KOPT-K1 (cell line): ENCODE measurements at regions not wholly inside any gene's neighbourhood (a gene's known extent, or its start where the extent isn't known, plus 50 kb on each side); places are given as distances from the start of the nearest gene placed in this dataset.
"Not testable (repeated sequence)": the region's sequence is repeated elsewhere in the genome, so short reads cannot be mapped to it uniquely, and the experiment has no call there.

Experiments
- H3K27ac ChIP-seq: fragments of 200-600 bp; sonication (generic); 2 replicates; pipeline ENCODE4 v1.5.1; 2016; ENCODE audit warnings: antibody characterized with exemption, mild to moderate bottlenecking, low read depth, low read length; ENCODE audit not compliant: poor library complexity, severe bottlenecking
- H3K36me3 ChIP-seq: fragments of 200-600 bp; sonication (generic); 2 replicates; pipeline ENCODE4 v1.5.1; 2017; ENCODE audit warnings: antibody characterized with exemption, mild to moderate bottlenecking, low read length, moderate library complexity; ENCODE audit not compliant: insufficient read depth
- H3K9me3 ChIP-seq: fragments of 200-600 bp; sonication (generic); 2 replicates; pipeline ENCODE4 v1.5.1; 2017; ENCODE audit warnings: antibody characterized with exemption, low read length, mild to moderate bottlenecking; ENCODE audit not compliant: insufficient read depth, poor library complexity, severe bottlenecking

DNA sequence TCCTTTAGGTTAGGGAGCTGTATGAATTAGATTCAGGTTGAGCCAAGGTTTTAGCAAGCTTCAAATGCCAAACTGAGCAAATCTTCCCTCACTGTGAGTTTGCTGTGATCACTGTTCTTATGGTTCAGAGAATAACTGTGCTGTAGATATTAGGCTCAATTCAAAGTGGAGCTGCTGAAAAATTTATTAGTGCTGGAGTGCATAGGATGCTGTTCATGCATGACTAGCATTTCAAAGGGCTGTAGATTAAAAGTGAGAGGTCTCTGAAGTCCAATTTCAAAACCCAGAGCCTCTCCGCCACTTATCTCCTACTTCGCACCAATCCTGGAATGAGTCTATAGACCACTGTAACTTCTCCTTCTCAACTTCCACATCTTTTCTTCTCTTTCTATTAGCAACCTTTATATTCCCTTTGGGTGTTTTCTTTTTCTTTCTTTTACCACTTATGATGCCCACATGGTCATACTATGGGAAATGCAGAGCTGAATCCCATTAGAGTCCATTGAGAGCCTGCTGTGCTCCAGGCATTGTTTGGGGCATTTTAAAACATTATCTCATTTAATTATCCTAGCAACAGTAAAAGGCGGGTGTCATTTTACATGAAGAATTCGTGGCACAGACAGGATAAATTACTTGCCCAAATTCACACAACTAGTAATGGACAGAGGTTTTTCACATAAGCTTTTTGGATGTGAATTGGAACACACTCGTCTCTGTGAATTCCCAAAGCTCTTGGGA lies 77.5 kb upstream of the EEA1 start:
- no peaks in the 10 kb centered on the region for H3K9me3 ChIP-seq
- H3K27ac ChIP-seq: no peak overlapping the region

GRCh38 chr12:93007544-93007943 lies 78.4 kb upstream of the EEA1 start:
- no peak overlapping the region for H3K27ac ChIP-seq
- H3K36me3 ChIP-seq: no peaks in the 10 kb centered on the region
- no peaks in the 10 kb centered on the region for H3K9me3 ChIP-seq

More for the DNA sequence above, 77.5 kb upstream of the EEA1 start:
- H3K36me3 ChIP-seq: no peaks in the 10 kb centered on the region

DNA sequence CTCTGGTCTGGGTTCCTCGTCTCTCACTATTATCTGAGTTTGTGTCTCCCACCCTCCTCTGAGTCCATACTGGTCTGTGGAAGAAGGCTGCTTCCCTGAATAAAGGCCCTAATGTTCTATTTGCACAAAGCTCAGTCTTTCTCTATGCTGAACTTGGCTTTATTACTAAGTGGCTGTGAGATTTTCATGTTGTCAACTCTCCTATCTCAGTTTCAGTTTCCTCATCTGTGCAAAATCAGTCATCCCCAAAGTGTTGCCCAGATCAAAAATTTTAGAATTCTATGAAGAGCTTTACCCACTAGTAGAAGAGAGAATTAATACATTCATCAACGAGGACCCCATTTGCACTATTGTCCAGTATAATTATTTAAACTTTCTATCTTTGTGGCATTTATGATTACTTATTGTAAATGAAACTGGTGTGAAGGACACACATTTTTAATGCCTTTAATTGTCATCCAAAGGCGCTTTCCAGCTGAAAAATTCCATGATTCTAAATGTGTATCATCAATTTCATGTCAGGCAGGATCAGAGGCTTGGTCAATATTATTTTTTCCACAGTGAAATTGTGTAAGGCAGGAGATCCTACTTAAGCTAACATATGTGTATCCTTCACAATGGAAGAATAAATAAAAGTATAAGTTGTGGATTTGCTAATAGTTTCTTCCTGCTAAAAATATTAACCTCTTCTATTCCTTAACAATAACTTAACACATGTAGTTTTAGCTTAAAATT lies 79.1 kb upstream of the EEA1 start:
- H3K27ac ChIP-seq: no peak overlapping the region
- H3K36me3 ChIP-seq: no peaks in the 10 kb centered on the region
- H3K9me3 ChIP-seq: no peaks in the 10 kb centered on the region

- not testable (repeated sequence) for H3K9me3 ChIP-seq, H3K27ac ChIP-seq
These were observed 79.8 kb upstream of the EEA1 start for GRCh38 chr12:93008880-93009279.

GRCh38 chr12:93009533-93009932 lies 80.4 kb upstream of the EEA1 start:
- no peak overlapping the region for H3K27ac ChIP-seq
- no peaks in the 10 kb centered on the region for H3K36me3 ChIP-seq
- H3K9me3 ChIP-seq: no peaks in the 10 kb centered on the region

More at GRCh38 chr12:93008880-93009279, 79.8 kb upstream of the EEA1 start:
- not testable (repeated sequence) for H3K36me3 ChIP-seq

GRCh38 chr12:93010461-93010860 lies 81.4 kb upstream of the EEA1 start:
- Histone ChIP-seq H3K27ac (no peak overlapping the region), H3K36me3 (no peaks in the 10 kb centered on the region), H3K9me3 (no peaks in the 10 kb centered on the region)

DNA sequence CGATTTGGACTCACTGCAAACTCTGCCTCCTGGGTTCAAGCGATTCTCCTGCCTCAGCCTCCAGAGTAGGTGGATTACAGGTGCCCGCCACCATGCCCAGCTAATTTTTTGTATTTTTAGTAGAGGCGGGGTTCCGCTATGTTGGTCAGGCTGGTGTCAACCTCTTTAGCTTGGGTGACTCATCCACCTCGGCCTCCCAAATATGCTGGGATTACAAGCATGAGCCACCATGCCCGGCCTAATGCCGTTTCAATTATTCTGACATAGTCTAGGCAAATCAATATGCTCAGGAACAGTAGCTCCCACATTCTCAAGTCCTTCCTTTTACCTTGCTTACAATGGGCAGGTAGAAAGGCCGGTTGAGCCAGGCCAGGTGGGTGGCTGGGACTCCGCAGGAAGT lies 82.0 kb upstream of the EEA1 start:
- H3K36me3 ChIP-seq: no peaks in the 10 kb centered on the region
- H3K27ac ChIP-seq: no peak overlapping the region
- no peaks in the 10 kb centered on the region for H3K9me3 ChIP-seq

GRCh38 chr12:93015871-93016751 lies 87.0 kb upstream of the EEA1 start:
- H3K27ac ChIP-seq: no peak overlapping the region
- H3K36me3 ChIP-seq: no peaks in the 10 kb centered on the region
- H3K9me3 ChIP-seq: no peaks in the 10 kb centered on the region

GRCh38 chr12:93016752-93017350 lies 87.8 kb upstream of the EEA1 start:
- Histone ChIP-seq H3K27ac (no peak overlapping the region), H3K36me3 (no peaks in the 10 kb centered on the region), H3K9me3 (no peaks in the 10 kb centered on the region)

DNA sequence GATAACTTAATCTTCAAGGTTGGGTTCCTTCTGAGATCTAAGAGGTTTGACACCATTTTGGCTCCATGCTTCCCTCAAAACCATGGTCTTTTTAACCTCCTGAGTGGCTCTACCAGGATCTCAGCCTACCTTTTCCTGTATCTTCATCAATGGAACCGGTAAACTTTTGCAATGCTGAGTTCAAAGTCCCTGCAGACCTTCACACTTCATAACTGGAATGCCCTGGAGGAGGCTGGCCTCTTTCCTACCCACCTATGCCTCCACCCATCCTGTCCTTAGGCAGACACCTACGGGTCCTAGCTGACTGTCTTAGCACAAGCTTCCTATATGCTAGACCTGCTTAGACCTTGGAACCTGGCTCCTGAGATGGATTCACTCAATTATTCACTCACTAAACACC lies 89.5 kb upstream of the EEA1 start:
- no peak overlapping the region for H3K27ac ChIP-seq
- no peaks in the 10 kb centered on the region for H3K36me3 ChIP-seq
- no peaks in the 10 kb centered on the region for H3K9me3 ChIP-seq

DNA sequence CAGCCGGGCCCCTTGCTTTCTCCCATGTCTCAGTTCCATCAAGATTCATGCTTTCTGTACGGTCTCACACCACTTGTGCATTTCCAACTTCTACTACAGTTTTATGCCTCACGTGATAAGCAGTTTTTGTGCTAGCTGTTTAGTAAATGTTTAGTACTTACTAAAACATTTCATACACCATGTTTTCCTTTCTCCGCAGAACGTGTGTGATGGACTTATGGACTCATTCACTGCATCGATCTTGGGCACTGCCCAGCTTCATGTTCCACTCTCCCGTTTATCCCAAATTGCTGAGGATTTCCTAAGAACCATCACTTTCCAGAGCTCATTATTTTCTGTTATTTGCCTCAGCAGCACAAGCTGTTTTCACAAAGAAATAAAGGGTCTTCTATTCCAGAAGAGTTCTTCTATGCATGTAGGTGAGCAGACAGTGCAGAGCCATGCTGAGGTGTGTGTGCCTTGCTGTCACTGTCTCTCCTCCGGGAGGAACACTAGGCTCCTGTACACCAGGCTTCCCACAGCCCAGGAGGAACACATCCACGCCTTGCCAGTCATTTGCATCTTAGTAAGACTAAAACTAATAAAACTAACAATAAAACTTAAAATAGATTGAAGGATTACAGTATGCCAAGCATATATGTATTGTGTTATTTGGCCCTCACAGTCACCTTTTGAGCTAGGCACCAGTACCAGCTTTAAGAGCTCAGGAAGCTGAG lies 90.3 kb upstream of the EEA1 start:
- H3K27ac ChIP-seq: no peak overlapping the region
- H3K36me3 ChIP-seq: no peaks in the 10 kb centered on the region
- no peaks in the 10 kb centered on the region for H3K9me3 ChIP-seq

- Histone ChIP-seq H3K27ac (no peak overlapping the region), H3K9me3 (no peaks in the 10 kb centered on the region), H3K36me3 (no peaks in the 10 kb centered on the region)
These were observed 91.0 kb upstream of the EEA1 start for GRCh38 chr12:93019975-93020630.

- H3K27ac ChIP-seq: no peak overlapping the region
- H3K36me3 ChIP-seq: no peaks in the 10 kb centered on the region
- no peaks in the 10 kb centered on the region for H3K9me3 ChIP-seq
These were observed 91.8 kb upstream of the EEA1 start for GRCh38 chr12:93020631-93021597.
